HG03457 (cell line): ENCODE measurements at regions not wholly inside any gene's neighbourhood (a gene's known extent, or its start where the extent isn't known, plus 50 kb on each side); places are given as distances from the start of the nearest gene placed in this dataset.
"Not testable (repeated sequence)": the region's sequence is repeated elsewhere in the genome, so short reads cannot be mapped to it uniquely, and the experiment has no call there.

Experiments
- ATAC-seq: cut with Tn5 transposase; IDR thresholded peaks from one replicate; pipeline ENCODE4 v1.9.1; 2021; ENCODE audit warnings: moderate number of reproducible peaks; ENCODE audit not compliant: unreplicated experiment

DNA sequence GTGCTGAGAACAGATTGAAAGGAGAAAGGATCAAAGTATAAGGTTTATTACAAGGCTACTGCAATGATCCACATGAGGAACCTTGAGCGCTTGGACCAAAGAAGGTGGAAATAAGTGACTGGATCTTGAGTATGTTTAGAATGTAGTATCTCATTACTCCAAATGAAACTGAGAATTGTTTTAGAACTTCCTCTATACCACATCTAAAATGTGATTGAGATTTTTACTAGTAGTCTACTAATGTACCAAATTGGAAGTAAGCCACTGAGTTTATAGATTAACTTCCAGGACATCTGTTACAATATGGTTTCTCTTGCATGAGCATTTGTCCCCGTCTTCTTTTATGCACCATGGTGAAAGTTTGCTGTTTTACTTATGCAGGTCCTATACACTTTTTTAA lies 300.5 kb downstream of the SUCLG1 start:
- ATAC-seq = no peak

DNA sequence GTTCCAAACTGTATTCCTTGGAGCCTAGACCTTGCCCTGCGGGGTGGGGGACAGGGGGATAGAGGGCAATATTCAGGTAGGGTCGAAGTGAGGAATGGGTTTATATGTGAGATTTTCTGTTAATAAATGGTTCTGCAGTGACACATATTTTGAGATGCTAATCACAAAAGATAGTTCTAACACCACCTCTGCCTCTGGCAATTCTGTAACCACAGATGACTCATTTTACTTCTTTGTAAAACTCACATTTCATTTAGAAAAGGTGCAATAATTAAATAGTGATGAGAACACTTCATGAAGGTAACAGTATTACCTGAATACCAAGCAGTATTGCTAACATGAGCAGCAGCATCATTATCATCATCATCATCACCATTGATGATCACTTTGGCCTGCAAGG lies 306.6 kb downstream of the SUCLG1 start:
- ATAC-seq = no peak

DNA sequence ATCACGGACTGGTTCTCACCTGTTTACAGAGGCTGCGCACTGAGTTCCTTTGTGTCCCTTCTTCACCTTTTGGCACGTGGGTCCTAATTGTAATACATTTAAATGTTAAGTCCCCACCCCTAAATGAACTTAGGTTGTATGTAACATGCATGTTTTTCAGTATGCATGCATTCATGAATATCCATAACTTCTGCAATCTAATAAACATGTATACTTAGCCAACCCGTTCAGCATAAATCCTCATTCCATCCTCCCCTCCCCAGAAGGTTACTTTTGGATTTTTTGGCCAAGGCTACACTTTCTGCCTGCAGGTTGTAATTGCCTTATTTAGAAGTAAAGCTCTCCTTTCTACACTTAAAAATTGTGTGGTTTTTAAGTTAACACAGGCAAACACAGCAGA lies 314.7 kb downstream of the SUCLG1 start:
- no peak for ATAC-seq

DNA sequence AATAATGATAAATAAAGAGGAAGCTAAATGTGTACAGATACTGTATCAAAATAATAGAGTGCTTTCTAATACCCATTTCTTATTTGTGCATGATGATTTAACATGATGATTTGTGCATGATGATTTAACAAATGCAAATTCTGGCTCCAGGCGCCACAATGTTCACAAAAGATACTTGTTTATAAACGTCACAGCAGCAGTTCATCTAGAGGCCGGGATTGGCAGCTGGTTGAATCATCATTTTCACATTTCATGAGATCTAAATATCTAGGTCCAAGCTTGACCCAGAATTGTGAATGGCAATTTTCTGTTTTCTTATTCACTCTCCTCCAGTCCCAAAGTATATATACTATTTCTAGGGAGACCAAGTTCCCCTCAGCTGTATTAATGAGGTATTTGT lies 322.0 kb downstream of the SUCLG1 start:
- no peak for ATAC-seq

DNA sequence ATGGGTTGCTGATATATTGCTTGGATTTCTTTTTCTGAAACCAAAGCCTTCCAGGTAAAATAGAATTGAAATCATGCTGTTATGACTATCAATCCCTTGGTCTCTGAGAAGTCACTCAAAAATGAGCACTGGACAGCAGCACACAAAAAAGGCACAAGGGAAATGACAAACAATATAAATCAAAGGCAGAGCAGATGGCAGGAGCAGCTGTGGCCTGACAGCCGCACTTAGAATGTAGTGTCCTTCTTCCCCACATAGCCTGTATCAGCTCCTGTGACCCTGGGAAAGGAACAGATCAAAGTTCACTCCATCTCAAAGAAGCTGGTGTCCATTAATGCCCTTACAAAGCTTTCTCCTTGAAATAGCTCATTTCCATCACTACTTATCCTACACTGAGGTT lies 326.7 kb downstream of the SUCLG1 start:
- ATAC-seq = no peak

DNA sequence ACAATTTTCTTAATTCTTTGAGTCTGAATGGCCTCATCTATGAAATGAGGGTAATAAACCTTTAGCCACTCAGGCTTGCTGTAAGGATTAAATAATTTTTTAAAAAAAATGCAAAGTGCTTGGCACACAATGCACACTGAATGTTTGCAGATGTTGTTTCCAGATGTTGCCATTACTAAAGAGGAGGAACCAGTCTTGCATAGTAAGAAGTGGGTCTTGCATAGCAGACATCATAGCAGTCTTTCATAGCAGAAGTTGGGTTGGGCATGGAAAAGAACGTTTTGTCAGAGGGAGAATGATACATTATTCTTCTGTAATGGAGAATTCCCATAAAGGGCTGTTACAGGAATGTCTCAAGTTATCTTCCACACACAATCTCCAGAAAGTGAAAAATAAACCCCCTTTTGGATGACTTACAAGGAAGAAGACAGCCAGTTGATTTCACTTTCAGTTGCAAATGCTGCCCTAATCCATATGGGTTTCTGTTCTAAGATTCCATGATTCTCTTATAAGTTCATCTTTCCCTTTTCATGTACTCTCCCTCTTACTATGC lies 327.7 kb downstream of the SUCLG1 start:
- no peak for ATAC-seq

DNA sequence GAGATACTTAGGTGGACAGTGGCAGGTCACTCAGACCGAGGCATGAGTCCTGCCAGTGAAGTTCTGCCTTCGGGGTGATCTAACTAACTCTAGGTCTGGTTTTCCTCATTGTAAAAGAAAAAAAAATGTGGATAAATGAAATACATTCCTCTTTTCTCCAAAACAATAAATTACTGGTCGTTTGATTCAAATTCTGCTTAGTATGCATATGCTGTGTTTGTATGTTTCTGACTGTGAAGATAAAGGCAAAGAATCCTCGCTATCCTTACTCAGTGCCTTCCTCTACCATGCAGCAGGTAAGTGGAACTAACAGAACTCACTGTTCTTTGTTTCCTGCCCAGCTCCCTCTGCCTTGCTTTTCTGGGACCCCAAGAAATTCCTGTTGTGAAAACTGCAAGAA lies 330.1 kb downstream of the SUCLG1 start:
- ATAC-seq = no peak

DNA sequence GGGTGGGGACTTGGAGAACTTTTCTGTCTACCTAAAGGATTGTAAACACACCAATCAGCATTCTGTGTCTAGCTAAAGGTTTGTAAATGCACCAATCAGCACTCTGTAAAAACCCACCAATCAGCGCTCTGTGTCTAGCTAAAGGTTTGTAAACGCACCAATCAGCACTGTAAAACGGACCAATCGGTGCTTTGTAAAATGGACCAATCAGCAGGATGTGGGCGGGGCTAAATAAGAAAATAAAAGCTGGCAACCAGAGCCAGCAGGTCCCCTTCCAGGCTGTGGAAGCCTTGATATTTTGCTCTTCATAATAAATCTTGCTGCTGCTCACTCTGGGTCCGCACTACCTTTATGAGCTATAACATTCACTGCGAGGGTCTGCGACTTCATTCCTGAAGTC lies 331.3 kb downstream of the SUCLG1 start:
- not testable (repeated sequence) for ATAC-seq

DNA sequence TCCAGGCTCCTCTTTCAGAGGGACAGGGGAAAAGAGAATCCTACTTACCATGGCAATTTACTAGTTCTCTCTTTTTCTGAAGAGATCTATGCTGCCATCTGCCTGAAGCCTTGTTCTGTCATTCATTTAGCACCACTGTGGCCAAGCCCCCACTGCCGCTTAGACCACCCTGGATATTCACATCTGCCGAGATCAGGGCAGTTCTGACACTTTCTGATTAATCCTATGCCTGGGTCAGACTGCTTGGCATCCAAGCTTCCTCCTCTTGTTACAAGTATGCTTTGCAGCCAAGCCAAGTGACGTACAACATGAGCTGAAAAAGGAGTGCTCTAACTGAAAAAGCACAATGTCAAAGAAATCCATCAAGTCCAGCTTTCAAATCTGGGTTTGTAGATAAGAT lies 332.6 kb downstream of the SUCLG1 start:
- ATAC-seq = no peak

DNA sequence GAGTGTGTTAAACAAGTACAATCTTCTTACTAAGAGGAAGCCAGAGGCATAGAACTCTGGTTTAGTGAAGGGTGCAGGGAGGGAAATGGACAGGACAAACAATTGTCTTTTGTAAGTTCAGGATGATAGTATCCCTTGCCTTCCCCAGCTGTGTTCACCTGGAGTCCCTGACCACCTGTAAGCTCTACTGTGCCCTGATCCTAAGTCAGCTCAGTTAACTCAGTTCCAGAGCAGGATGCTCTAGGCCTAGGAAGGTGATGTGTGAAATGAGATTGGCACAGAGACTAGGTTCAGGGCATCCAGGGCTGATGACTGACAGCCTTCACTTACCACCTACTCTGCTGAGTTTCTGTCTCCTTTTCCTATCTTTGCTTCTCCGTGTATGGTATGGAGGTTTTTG lies 333.0 kb downstream of the SUCLG1 start:
- ATAC-seq = no peak

DNA sequence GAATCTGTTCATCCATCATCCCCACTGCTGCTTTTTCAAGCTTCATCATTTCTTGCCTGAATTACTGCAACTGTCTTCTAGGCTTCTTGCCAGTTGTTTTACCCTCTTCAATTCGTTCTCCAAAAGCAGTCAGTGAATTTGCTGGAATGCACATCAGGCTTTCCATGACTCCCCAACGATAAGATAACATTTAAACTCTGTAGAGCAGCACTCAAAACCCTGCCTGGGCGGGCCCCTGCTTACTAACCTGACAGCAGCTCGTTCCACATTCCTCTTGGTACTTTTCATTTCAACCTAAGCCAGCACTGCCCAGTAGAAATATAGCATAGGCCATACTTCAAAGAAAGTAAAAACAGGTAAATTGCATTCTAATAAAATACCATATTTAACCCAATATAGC lies 342.9 kb downstream of the SUCLG1 start:
- ATAC-seq = no peak

DNA sequence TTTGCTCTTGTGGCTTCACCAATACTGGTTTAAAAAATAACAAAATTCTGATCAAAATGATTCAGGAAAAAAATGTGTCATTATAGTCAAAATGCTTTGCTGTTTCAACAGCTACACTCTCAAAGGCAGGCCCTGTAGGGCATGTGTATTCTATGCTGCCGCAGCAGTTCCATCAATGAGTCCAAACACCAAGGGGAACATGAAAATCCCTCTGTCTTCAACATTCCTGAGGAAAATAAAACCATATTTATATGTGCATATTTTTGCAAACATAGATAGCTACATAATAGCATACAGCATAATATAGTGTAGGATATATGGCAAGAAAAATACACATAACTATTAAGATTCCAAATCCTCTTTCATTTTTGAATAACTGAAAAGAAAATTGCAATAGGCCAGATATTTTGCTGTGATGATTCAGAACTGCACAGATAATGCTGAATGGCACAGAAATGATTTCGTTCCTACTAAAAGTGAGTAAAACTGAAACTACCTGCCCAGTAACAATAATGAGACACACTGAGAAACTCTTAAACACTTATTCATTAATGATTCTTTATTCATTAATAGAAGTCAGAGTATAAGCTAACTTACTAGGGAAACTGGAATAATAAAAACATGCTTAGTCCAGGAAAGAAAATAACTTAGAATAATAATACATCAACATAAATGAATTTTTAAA lies 343.8 kb downstream of the SUCLG1 start:
- peak; percentile 98 for ATAC-seq

DNA sequence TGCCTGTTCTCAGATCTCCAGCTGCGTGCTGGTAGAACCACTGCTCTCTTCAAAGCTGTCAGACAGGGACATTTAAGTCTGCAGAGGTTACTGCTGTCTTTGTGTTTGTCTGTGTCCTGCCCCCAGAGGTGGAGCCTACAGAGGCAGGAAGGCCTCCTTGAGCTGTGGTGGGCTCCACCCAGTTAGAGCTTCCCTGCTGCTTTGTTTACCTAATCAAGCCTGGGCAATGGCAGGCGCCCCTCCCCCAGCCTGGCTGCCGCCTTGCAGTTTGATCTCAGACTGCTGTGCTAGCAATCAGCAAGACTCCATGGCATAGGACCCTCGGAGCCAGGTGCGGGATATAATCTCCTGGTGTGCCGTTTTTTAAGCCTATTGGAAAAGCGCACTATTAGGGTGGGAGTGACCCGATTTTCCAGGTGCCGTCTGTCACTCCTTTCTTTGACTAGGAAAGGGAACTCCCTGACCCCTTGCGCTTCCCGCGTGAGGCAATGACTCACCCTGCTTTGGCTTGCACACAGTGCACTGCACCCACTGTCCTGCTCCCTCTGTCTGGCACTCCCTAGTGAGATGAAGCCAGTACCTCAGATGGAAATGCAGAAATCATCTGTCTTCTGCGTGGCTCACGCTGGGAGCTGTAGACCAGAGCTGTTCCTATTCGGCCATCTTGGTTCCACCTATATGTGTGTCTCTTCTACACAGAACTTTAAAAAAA lies 355.1 kb downstream of the SUCLG1 start:
- not testable (repeated sequence) for ATAC-seq

DNA sequence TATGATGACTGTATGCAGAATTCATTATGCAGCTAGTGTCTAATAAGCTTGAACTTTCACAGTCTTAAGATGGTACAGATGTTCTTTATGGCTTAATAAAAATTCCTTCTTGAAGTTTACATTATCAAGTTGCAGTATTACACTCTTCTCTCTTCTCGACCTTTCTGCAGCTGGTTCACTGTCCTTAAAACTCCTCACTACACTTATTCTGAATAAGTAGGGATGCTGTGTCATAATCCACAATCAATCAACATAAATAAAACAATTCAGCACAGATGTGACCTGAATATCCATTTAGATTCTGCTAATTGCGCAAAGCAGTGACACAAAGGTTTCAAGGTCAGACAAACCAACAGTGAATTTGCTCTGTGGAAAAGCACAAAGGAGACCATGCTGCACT lies 356.8 kb downstream of the SUCLG1 start:
- ATAC-seq = no peak

DNA sequence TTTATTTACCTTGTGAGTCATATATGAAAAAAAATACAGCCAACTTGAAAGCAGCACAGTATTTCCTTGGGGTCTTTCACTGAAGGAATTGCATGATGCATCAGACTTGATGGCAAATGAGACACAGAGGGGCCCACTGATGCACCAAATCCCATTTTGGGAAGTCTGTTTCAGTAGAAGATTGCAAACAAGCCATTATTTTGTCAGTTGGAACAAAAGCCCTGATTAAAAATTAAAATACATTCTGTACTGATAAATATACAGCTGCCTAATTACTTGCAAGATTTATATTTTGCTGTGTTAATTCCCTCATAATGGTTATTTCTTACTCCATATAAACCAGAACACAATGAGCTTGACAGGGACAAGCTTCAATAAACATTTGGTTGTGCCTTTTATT lies 370.4 kb downstream of the SUCLG1 start:
- no peak for ATAC-seq

DNA sequence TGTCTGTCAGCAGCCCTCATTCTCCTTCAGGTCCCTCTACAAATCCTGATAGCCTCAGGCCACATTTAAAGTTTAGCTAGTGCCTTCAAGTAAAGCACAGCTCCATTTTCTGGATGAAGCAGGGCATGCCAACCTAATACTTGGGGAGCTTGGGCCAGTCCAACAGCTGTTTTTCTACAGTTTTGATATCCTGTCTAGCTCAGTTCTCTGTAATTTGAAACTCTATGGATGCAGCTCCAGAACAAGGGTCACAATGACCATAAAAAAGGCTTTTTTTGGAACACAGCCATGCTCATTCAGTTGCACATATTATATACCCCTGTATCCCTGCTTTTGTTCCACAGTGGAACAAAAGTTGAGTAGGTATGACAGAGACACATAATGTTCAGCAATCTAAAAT lies 373.5 kb downstream of the SUCLG1 start:
- ATAC-seq = no peak

DNA sequence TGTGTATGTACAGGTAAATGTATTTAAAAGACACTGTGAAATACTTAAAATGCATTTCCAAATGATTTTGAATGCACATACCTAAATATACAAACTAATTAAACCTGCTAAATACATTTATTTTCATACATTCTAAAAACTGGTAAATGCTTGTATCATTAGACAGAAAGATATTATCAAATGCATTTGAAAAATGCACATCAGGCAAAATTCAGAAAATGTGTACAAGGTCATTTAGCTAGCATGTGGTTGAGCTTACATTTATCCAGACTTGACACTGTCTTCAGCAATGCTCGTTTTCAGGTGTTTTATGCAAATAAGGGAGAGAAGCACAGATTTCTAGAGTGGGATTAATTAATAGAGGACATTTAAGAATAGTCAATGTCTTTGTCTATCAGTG lies 374.2 kb downstream of the SUCLG1 start:
- no peak for ATAC-seq

DNA sequence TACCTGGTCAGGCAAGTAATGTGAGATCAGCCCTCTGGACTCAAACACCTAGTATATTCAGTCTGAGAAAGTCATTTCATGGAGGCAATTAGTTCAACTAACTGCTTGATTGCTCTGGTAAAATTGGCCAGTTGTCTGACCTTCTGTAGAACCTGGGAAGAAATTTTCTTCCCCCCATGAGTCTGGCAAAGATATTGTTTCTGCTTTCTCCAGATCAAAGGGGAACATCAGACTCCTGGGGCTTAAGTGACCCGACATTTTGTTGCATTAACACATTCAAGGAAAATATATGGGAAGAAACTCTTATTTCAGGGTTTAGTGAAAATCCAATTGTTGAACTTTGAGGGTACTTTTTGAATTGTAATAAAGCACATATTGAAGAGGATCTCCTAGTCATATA lies 375.1 kb downstream of the SUCLG1 start:
- ATAC-seq = no peak

DNA sequence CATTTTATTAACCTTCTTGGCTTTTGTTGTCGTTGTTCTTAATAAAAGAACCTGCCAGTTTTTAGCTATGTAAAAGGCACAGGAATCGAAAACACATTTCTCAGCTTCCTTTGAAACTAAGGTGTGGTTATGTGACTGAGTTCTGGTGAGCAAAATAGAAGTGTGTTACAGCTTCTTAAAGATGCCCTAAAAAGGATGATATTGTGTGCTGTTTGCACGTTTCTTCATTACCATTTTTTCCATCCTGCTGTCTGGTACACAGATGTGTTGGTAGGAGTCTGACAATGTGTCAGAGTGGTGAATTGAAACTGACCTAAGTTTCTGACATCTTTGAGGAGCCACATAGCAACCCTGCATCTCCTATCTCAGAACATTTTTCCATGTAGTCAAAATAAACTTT lies 380.6 kb downstream of the SUCLG1 start:
- ATAC-seq = no peak

DNA sequence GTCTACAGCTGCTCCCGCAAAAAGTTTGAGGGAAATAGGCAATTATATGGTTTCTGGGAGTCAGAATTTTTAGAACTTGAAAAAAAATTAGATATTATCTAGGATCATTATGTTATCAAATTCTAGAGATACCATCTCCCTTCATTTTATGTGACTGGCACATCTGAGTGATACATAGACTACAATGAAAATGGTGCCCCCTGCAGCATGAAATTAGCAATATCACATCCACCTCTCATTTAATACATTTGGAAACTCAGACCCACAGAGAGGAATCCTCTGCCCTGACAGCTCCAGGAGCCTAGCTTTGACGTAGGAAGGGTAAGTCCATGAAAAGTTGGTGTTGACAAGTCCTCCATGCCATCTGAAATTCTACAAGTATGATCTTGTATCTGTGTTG lies 381.6 kb downstream of the SUCLG1 start:
- ATAC-seq = no peak

DNA sequence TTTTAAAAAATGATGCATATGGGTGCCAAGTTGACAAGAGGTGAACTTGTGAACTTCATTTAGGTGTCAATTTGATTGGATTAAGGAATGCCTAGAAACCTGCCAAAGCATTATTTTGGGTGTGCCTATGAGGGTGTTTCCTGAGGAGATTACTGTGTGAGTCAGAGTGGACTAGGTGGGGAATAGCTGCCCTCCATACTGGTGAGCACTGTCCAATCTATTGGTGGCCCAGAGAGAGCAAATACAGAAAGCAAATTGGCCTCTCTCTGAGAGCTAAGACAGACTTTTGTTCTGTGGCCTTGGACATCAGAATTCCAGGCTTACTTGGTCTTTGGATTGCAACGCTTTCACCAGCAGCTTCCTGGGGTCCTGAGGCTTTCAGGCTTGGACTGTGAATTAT lies 388.0 kb downstream of the SUCLG1 start:
- ATAC-seq = no peak

DNA sequence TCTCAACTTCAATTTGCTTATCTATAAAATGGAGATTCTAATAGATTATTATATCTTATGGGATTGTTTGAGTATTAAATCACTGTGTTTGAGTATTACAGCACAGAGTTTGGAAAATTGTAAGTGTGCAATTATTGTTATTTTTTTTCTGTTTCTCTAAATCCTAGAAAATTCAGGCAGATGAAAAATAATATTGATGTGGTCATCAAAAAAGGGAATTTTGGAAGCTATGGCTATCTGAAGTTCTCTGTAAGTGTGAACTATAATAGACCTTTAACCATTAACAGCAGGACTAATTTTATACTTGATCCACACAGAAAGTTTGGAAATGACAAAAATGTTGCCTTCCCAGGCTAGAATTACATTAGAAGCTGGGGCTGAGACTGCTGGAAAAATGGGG lies 393.2 kb downstream of the SUCLG1 start:
- no peak for ATAC-seq
